GM19240 (cell line): ENCODE measurements at regions not wholly inside any gene's neighbourhood (a gene's known extent, or its start where the extent isn't known, plus 50 kb on each side); places are given as distances from the start of the nearest gene placed in this dataset.
A peak's percentile ranks its signal among the peaks of the same experiment; 100 is the strongest.
"Not testable (repeated sequence)": the region's sequence is repeated elsewhere in the genome, so short reads cannot be mapped to it uniquely, and the experiment has no call there.

Experiments used
- DNase-seq: peaks from one replicate; pipeline ENCODE4 v3.0.0; 2011; ENCODE audit warnings: low spot score; ENCODE audit not compliant: insufficient read length

DNA sequence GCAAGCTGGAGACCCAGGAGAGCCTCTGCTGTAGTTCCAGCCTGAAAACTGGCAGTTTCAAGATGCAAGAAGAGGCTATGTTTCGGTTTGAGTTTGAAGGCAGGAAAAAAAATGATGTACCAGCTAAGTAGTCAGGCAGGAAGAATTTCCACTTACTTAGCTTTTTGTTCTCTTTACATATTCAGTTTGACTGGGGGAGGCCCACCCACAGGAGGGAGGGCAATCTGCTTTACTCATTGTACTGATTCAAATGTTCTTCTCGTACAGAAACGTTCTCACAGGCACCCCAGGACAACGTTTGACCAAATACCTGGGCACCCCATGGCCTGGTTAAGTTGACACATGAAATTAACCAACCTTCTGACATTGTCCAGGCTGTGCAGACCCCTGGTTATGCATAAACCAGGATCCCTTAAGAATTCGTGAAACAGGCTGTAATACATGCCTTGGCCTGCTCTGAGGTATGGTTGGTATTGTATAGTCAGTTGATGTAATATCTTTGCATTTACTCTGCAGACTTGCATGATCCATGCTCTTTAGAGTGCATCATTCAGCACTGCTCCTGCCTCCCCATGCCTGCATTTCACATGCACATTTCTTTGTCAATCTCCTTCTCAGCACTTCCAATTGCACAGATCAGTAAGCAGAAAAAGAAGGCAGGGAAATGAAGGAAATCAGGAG, 687.1 kb downstream of the TAF11L14 start:
- DNase-seq = no peak

GRCh38 chr5:18323891-18324290, 689.6 kb downstream of the TAF11L14 start:
- DNase-seq = no peak

DNA sequence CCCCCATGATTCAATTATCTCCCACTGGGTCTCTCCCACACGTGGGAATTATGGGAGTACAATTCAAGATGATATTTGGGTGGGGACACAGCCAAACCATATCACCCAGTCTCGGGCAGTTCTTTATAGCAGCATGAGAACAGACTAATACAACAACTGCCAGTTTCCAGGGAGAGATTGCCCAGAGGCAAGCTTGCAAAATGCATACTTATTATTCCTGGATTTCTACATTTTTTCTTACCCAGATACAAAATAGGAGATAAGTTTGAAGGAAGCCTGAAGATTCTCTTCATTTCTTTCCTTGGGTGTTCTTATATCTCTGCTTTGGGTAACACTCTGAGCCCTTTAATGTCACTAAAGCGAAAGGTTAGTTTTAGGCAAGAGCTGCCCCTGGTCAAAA, 691.2 kb downstream of the TAF11L14 start:
- DNase-seq = no peak

GRCh38 chr5:18329328-18329727, 695.1 kb downstream of the TAF11L14 start:
- DNase-seq = no peak

- no peak for DNase-seq
Measured at GRCh38 chr5:18333841-18334240, 699.6 kb downstream of the TAF11L14 start.

DNA sequence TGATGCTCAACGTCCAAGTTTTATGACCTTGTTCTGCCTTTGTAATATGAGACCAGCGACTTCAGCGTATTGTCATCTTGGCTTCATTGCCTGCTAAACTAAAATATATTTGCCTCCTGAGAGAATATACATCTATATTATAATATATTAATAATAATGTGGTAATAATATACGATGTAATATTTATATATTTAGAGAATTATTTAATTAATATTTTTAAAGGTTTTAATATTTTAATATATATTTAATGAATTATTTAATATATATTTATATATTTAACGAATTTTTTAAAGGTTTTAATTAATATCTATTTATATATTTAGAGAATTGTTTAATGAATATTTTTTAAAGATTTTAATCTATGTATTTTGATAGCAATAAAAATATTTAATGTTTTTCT, 700.7 kb downstream of the TAF11L14 start:
- DNase-seq = no peak

GRCh38 chr5:18354828-18355227, 720.6 kb downstream of the TAF11L14 start:
- no peak for DNase-seq

GRCh38 chr5:18357486-18357885, 723.2 kb downstream of the TAF11L14 start:
- no peak for DNase-seq

GRCh38 chr5:18366234-18366633, 732.0 kb downstream of the TAF11L14 start:
- DNase-seq = no peak

DNA sequence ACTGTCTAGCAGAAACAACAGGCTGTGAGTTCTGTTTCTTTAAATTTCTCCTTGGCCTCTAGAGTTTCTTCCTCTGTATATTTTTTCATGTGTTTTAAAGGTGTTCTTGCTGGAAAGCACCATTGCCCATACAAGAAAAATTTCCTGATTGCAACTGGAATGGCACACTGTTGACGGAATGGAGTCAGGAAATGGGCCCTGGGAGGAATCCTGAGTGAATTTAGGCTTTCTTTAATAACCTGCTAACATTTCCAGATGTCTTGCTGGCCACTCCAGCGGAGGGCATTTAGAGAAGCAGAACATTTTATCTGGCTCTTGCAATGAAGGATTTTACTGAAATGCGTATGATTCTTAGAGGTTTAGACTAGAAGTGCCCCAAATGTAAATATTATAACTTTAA, 736.3 kb downstream of the TAF11L14 start:
- no peak for DNase-seq

- DNase-seq = no peak
Measured at GRCh38 chr5:18375641-18376040, 741.4 kb downstream of the TAF11L14 start.

DNA sequence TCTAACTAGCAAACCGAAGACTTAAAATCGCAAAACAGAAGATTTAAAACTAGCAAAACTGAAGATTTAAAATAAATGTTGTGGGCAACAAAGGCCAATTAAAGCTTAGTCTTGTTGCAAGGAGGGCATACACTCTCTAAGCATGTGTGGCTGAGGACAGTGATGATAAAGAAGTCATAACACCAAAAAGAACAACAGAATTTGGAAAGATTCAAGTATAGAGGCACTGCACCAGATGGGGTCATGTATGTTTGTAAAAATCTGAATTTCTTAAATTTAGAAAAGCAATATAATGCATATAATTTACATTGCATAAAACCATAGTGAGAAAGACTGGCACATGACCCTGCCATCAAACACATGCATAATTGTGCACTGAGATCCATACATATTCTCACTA, 743.8 kb downstream of the TAF11L14 start:
- DNase-seq = no peak

DNA sequence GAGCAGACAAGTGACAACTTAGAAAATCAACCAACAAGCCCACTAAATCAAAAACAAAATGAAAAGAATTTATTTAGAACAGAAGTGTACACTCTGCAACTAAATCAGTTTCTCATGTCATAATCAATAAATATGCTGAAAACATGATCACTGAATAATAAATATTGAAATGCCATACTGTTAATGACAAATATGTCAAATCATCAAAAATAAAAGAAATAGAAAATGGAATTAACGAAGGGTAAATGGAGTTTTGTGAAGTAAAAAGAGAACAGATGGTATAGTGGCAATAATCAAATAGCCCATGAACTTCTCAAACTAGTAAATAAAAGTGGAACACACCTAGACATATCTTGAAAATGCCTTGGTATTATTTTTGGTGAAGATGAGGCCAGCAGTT, 744.9 kb downstream of the TAF11L14 start:
- no peak for DNase-seq

GRCh38 chr5:18380729-18381362, 746.6 kb downstream of the TAF11L14 start:
- no peak for DNase-seq

DNA sequence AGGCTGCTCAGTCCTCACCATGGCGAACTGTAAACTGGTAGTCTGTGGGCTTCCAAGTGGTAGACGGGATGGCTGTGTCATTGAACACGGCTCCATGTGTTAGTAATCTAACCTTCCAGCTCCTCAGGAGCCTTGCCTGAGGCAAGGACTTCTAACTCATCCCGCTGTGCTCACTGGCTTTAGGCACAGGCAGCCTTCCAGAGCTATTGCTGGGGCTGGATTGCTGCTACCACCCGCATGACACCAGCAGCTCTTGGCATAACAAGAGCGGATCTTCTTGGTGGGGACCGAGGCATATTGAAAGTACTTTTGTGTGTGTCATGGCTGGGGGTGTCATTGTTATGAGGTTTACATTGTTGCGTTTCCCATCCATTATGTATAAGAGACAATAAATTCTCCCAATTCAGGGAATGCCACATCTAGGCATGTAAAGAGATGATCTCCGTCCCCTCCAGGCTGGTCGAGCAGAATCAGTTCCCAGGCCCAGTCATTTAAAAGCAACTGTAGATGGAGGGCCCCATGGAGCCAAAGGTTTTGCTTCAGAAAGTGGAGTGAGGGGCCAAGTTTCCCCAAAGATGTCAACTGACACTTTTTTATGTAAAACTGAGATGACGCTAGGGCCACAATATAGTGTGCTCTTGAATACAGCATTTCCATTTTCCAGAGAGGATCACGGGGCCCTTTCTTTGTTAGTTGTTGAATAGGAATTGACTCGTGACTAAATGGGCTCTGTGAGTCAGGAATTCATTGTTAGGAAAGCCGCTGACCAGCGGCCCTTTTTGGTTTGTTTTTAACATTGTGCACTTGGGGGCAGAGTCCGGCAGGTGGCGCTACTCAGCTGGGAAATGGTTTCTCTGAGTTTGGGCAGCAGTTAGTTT, 759.5 kb downstream of the TAF11L14 start:
- peak; percentile 6 for DNase-seq

DNA sequence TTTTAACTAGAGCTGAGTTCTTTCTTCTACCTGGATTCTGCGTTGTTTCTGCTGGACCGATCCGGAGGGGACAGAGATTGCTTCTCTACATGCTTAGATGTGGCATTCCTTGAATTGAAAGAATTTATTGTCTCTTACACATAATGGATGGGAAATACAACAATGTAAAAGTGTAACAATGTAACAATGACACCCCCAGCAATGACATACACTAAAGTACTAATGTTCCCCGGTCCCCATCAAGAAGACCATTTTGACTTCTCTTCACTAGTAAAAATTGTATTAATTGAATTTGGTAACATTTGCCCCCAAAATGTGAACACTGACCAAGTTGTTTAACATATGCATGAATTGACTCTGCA, 760.2 kb downstream of the TAF11L14 start:
- no peak for DNase-seq

DNA sequence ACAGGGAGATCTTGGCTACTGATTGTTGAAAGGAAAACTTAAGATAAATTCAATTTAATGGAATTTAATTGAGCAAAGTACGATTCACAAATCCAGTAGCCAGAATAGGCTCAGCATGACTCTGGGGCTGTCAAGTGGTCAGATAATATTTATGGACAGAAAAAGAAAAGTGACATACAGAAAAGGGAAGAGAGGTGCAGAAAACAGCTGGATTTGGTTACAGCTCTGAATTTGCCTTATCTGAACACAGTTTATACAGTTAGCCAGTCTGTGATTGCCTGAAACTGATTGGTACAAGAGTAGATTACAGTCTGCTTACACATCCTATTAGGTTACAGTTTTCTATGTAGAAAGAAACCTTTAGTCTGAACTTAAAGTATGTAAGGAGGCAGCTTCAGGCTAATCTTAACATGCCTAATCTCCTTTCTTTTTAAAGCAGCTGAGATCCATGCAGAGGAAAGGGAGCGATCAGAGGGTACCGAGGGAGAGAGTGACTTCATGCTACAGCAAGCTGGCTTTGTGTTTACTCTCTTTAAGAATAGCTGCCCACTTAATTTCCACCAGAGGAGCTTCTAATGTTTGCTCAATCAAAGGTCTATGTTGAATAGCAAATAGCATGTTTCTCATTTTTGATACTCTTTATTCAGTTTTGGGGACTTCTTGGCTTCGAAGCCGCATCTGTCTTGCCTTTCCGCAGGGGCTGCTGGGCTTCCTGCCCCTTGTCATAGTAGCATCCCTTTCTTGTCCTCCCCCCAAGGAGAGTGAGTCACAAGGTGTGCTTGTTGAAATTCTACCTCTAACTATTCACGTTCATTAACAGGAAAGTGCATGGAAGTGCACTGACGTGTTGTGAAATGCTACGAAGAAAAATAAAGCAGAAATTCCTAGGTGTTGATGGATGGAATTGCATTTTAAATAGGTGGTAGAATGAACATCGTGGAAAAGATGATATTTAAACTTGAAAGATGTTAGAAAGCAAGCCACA, 761.2 kb downstream of the TAF11L14 start:
- no peak for DNase-seq

GRCh38 chr5:18397371-18397770, 763.1 kb downstream of the TAF11L14 start:
- DNase-seq = no peak

- no peak for DNase-seq
Measured at GRCh38 chr5:18397891-18398290, 763.6 kb downstream of the TAF11L14 start.

DNA sequence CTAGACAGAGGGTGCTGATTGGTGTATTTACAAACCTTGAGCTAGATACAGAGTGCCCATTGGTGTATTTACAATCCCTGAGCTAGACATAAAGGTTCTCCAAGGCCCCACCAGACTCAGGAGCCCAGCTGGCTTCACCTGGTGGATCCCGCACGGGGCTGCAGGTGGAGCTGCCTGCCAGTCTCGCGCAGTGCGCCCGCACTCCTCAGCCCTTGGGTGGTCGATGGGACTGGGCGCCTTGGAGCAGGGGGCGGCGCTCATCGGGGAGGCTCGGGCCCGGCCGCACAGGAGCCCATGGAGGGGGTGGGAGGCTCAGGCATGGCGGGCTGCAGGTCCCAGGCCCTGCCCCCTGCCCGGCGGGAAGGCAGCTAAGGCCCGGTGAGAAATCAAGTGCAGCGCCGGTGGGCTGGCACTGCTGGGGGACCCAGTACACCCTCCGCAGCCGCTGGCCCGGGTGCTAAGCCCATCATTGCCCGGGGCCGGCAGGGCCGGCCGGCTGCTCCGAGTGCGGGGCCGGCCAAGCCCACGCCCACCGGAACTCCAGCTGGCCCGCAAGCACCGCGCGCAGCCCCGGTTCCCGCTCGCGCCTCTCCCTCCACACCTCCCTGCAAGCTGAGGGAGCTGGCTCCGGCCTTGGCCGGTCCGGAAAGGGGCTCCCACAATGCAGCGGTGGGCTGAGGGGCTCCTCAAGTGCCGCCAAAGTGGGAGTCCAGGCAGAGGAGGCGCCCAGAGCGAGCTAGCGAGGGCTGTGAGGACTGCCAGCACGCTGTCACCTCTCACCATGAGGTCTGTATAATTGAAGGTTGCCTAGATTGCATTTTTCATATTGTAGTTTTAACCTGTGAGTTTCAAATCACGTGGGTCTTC, 765.4 kb downstream of the TAF11L14 start:
- not testable (repeated sequence) for DNase-seq
